ENCODE measurements at regions not wholly inside any gene's neighbourhood (a gene's known extent, or its start where the extent isn't known, plus 50 kb on each side); places are given as distances from the start of the nearest gene placed in this dataset.
"Not testable (repeated sequence)": the region's sequence is repeated elsewhere in the genome, so short reads cannot be mapped to it uniquely, and the experiment has no call there.

DNA sequence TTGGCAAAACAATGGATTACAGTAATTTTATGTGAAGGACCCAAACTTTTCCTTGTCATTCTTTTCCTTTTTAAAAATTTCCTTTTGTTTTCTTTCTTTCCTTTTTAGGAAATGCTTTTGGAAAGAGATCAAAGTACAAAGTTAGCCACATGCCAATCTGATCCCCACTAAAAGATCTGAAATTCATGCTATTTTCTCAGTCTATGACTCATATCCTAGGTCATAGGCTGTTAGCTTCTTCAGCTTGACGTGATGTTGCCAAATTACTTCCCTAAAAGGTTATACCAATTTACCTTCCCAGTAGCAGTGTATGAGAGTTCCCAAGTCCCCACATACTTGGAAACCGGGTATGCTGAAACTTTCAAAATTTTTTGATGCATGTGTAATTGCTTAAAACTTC lies 355.3 kb downstream of the INSIG2 start:
- DNase-seq: no peak

DNA sequence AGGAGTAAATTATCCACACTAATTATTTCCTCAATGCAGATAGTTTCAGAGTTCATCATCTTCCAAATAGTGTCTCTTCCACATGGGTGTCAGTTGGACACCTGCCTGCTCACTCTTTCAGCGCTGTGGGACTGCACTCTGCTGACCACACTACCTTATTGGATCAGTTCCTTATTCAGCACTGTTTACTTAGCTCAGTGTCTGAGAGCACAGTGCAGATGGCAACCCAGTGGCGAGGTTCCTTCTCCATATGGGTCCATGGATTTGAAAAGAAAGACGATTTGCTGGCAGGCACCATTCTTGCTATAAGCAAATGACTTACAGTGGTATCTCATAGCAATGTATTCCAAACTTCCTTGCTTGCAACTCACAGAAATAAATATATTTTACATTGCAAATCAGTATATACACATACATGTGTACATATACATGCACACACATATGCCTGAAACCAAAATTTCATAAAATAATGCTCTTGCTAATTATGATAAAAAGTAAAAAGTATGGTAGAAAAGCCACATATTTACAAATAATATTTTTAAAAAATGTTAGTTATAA lies 354.8 kb downstream of the INSIG2 start:
- no peak for DNase-seq

DNA sequence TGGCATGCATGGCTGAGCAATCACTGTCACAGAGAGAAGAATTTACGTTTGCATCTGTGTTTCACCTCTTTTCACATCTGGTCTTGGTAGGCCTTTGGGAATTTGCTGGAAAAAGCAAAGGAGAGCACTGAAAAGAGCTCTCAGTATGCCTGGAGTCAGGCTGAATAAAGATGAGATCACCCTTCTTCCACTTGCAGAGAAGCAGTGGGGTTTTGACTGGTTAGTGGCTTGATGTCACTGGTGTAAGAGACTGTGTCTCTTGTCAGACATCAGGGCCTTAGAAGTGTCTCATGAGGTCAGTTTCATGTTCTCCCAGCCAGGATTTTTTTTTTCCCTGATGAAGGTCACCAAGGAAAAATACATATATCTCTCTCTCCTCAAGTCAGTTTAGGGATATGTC lies 353.8 kb downstream of the INSIG2 start:
- no peak for DNase-seq

DNA sequence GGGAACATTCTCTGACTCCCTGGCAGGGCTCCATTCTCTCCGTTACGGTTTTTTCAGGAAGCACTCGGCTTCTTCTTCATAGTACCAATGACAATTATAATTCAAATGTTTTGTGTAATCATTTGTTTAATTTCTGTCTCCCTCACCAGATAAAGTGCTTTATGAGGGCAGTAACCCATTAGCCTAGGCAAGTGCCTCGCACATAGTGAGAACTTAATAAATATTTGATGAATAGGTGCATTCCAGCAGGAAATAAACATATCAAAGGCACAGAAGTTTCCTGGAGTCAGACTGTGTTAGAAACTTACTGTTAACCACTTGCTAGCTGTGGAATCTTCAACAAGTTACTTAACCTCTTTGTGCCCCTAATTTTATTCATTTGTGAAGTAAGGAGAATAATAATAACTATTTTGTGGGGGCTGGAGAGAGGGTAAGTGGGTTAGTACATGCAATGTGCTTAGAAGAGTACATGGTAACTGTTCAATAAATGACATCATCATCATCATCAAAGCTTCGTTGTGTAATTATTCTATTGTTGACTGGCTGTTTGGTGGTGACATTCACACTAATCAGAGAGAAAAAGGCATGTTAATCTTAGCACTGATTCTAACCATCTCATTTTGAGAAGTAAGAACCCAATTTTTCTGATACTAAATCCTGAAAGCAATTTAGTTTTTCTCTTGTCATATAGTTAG lies 352.3 kb downstream of the INSIG2 start:
- DNase-seq: no peak

DNA sequence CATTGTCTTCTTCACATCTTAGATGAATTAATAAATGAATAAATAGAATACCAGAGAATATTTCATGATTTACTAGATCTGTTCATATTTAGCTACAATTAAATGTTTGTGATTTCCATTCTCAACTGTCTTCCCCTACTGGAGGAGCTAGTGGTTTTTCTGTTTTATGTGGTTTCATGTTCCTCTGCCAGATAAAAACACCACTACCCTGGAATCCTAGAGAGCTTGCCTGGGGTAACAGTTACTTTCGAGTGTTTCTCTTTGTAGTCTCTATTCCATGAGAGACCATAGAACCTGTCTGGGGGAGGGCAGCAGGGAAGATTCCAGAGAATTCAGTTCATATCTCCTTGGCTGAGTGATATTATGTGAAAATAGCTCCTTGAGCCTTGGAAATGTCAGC lies 349.2 kb downstream of the INSIG2 start:
- DNase-seq: no peak

DNA sequence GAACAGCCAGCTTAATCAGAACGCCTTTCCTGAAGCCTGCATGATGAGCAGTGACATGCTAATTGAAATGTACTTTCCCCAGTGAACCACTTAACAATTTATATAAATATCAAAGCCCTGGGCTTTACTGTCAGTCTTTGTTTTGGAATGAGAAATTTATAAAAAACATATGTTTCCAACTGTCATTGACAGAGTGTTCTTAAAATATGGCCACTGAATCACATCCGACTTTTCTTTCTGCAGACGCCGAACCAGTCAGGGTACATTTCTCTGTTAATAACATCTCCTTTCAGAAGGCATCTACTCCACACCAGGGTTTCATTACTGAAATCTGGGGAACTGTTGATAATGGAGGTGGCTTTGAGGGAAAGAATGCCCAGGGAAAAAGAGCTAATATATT lies 343.7 kb downstream of the INSIG2 start:
- no peak for DNase-seq

DNA sequence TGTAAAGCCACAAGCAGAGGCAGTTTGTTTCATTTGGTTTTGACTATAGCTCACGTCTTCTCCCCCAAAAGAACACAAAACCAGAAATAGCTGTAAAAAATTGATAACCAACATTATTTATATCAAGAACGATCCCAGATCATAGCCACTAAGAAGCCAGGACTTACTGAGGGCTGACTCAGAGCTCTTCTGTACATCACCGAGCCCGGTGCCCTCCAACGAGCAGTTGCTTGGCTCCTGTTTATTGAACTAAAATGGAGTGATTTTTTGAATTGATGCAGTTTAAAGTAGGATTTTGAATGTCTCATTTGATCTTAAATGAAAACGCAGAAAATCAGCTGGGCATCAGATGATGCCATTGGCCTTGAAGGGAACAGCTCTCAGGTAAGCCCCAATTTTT lies 343.3 kb downstream of the INSIG2 start:
- no peak for DNase-seq

DNA sequence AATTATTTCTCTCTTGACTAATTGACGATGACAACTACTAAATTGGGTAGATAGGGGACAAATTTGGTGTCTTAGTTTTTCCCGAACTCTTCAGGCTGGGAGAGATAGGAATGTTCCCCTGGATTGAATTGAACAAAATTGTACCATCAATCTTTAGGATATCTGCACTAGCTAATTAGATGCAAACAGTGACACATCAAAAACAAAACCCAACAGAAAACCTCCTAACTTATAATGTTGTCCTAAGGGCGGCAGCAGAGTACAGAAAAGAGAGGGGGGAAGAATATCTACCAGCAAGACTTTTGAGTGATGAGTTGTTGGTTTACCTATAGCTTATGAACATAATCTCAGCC lies 342.9 kb downstream of the INSIG2 start:
- DNase-seq: no peak

DNA sequence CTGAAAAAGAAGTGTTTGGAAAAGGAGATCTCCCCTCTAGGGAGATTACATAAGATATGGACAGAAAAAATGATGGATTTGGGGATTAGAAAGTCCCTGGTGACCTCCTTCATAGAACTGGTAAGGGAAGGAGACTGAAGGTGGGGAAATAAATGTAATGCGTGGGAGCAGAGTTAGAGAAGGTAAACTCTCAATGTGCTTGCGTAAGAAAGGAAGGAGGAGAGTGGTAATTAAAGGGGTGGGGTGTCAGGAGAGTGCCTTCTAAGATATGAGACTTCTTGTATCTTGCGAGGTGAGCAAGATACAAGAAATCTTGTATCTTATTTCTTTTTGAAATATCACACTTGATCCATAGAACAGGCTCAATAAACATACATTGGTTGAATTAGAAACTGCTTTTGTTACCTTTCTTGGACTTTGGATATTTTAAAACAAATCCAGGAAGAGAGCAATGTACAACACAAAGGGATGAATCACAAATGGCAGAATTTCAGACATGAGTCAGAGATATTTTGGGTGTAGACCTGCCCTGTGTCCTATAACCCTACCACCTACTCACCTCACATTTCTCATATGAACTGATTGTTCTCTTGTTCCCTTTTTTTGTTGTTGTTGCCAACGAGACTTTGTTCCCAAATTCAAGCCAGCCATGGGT lies 342.4 kb downstream of the INSIG2 start:
- no peak for DNase-seq

DNA sequence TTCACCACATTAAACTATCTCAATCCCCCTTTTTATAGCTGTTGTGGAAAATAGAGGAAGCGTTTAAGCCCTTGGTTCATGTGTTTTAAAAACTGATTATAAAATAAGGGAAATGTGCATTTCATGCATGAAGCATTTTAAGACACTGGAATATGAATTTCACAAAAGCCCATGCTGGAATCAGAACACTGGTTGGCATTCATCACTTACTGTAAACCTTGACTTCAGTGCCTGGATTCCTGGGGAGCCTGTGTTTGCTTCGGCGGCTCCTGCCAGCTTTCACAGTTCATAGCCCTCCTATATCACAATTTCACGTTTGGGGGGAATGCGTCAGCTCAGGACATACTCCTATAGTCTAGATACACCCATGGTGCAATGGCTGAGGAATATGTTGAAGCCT lies 336.9 kb downstream of the INSIG2 start:
- no peak for DNase-seq

DNA sequence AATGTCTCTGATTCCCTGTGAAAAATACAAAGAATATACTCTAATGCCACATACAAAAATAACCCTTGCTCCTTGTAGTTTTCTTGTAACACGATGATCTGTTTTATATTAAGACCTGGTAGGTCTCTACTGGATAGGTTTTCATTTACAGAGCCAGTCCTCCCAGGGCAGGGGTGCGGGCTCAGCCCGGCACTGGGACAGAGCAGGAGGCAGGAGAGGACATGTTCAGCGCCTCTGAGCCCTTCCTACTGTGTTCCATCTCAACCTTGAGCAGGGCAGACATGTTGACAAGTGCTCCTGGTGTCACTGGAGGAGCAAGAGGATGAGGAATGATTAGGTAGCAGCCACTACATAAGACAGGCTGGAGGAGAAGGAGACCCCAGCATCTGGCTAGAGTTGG lies 335.5 kb downstream of the INSIG2 start:
- DNase-seq: no peak

DNA sequence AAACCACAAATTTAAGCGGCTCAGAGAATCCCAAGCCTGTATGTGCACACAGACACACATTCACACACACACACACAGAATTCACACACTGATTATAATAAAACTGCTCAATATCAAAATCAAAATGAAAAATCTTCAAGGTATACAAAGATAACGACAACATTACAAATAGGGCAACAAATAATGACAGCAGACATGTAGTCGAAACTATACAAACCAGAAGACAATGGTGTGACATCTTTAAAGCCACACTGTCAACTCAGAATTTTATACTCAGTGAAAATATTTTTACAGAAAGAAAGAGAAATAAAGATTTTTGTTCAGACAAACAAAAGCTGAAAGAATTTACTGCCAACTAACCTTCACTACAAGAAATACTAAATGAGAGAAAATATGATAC lies 333.4 kb downstream of the INSIG2 start:
- DNase-seq: no peak

DNA sequence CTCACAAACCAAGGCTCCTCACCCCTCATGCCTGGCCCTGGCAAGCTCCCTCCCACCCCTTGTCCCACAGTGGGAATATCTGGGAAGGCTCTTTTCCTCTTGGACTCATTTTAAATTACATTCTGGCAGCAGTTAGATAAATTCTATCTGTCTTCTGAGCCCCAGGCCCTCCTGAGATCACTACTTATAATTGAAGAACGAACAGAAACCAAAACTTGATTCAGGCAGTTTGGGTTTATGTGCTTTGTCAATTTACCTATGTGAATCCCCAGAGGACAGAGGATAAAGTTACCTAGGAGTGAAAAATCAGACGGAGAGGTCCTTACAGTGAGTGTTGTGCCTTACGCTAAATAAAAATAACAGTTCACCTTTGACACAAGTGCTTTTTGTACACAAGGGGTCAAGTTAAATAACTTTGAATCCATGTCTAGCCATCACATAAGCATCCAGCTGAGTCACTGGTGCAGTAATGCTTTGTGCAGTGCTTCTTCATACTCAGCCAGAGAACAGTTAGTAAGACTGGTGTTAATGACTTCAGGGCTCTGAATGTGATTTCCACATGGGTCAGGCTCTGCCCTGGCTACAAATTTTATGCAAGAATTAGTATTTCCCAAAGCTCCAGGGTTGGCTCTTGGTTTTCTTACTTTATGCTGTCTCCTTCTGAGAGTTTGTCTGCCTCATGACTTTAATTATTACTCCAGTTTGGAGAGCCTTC lies 329.3 kb downstream of the INSIG2 start:
- DNase-seq: no peak

DNA sequence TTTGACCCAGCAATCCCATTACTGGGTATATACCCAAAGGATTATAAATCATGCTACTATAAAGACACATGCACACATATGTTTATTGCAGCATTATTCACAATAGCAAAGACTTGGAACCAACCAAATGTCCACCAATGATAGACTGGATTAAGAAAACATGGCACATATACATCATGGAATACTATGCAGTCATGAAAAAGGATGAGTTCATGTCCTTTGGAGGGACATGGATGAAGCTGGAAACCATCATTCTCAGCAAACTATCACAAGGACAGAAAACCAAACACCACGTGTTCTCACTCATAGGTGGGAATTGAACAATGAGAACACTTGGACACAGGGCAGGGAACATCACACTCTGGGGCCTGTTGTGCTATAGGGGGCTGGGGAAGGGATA lies 326.9 kb downstream of the INSIG2 start:
- not testable (repeated sequence) for DNase-seq

DNA sequence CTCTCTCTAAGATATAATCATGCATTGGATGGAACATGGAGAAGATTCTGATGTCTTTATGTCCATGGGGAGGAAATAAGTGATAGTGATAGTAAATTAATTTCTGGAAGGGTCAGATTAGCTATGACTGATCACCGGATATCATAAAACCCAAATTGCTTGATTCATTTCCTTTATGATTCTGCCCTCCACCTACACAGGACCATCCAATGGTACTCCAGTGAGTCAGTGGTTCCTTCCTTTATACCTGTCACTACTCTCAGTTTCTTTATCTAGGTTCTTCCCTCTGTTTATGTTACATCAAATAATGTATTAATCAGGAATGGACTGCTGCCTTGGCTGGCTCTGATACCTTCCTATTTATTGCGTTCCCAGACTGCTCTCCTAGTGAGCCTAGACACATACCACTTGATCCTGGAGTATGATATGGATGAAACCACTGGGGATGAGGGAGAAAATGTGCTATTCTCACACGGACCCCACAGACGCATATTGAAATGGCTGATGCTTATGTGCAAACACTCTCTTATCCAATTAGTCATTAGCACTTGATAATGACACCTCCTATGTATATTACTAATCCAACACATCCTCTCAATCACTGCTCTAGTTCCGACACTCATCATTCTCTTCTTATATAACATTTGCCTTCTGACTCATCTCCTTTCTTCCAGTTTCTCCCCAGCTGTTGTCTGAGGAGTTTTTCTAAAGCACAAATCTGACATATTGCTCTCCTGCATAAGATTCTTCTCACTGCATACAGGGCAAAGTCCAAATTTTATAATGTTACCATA lies 315.6 kb downstream of the INSIG2 start:
- no peak for DNase-seq

DNA sequence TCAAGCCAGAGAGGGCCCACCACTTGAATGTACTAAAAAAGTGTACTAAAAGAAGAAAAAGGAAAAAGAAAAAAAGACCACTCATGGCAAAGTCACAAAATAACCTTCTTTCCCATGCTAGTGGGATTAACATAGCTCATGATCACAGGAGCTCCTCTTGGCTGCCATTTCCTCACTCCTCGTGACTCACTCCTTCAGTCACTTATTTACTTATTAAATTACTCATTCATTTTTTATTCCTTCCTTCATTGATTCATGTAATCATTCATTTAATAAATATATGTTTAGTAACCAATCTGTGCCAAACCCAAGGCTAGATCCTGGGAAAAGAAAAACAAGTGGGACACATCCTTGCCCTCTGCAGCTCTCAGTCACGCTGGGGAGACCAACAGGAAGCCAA lies 300.5 kb downstream of the INSIG2 start:
- DNase-seq: no peak

DNA sequence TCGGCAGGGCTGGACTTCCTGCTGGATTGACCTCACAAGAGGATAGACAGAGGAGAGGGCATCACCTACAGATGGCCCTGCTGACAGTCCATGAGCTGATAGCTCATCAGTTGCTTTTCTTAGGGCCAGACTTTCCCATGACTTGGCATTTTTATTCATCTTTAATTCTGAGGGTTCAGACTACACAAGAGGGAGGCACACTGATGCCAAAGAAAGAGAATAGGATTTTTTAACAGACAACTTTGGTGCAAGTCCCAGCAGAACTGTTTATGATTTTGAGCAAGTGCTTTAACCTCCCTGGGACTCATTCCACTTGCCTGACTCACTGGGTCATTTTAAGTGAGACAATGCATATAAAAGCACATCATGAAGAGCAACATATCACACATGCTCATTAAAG lies 299.2 kb downstream of the INSIG2 start:
- no peak for DNase-seq

DNA sequence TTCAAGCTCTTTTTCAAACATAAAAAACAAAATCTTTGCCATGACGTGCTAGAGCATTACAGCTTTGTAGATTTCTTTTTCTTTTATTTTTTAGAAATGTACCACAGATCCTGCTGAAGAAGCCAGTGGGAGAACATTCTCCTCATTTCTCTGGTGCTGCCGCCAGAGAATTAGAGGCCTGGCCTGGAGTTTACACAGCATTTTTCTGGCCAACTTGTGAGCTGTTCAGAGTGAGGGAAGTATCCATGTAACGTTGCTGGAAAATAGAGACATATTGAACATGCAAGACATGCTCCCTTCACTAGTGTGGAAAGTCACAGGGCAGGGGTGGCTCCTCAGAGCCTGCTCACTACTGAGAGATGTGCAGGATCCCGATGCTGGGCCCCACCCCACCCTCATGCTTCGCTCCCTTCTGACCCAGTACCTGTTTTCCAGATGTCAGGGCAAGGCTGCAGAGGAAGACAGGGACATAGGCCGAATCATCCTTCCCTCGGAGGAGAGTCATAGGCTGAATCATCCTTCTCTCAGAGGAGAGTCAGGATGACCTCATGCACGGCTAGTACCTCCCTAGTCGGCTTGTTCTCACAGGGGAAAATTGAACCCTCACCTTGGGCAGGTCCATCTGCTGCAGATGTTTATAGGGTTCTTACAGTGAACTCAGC lies 298.5 kb downstream of the INSIG2 start:
- no peak for DNase-seq

DNA sequence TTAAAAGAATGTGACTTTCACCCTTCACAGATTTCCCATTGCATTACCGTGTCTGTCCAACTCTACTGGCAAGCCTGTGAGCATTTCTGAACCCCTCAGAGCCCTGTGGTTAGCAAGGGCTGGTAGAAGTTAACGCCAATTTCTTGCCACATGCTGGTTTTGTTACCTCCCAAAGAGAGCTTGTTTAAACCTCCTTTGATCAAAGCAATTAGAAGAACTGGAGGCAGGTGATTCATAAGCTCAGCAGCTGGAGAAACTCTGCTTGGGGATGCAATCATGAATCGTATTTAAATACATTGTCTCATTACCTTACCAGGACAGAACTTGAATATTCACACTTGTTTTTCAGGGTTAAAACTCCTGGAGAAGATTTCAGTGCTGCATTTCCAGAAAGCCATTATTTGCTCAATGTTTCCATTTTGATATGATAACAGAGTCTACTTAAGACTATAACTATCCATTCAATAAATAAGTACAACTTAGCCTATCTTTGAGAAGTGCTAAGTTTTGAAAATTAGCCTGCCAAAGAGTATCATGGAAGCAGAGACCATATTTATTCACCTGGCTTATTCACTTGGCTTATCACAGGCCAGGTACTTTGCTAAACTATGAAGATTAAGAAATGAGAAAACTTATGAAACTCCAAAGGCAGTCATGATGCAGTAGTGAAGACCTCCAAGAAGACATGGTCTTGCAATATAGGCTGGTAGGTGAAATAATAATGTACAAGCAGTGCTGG lies 292.8 kb downstream of the INSIG2 start:
- DNase-seq: no peak

DNA sequence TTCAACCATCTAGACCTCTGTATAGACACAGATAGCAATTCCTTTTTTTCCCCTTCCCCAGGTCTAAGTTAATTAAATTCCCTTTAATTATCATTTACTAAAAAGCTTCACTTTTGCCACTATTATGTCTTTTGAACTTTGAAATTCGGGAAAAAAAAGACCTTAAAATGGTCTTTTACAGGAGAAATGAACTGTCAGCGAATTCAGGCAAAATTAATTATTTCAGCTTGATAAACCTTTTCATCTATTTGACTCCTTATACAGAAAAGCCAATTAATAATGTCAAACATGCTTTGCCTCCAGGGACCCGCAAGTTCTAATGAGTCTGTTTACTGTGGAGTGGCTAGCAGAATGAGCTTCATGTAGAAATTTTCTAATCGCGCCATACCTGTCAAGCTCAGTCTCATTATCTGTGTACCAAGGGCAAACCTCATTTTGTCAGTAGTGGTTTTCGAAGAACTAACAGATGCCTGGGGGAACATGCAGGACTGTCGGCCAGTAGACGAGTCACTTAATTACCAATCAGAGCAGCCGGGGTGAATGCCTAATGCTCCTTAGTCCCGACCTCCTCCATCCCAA lies 287.7 kb downstream of the INSIG2 start:
- no peak for DNase-seq

DNA sequence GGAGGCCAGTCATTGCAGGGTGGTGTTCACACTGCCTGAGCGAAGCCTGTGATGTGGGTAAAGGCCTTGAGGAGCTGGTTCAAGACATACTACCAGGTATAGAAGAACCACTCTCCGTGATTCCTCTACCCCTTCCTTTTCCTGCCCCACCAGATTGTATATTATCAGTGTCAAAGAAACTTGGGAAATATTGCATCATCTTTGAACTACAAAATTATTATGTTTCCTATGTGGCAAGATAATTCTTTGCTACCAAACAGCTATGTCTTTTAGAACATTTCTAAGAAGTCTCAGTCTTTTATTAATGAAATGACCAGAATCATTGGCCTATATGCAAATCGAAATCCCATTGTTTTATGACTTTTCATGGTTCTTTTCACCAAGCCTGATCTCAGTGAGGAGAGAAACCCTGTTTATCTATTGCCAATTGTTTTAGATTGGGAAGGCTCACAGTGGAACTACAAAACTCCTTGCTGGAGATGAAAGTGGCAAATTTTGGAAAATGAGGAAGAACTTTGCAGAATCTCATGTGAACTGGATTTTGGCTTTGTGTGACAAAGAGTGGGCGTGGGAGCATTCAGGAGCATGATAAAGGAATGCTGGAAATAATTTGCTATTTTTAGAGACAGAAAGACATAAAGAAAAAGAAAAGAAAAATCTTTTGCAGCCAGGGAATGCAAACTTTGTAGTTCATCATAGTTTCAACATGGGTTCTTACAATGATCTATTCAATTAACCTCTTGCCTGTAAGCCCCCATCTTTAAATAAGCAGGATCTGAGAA lies 286.9 kb downstream of the INSIG2 start:
- no peak for DNase-seq

All from stimulated activated CD4-positive, alpha-beta T cell treated with anti-CD3 and anti-CD28 coated beads, Interleukin-4, amount 100 ng/mL, for 1 hour (primary cell).